Common myeloid progenitor, CD34-positive (primary cell): ENCODE measurements at regions not wholly inside any gene's neighbourhood (a gene's known extent, or its start where the extent isn't known, plus 50 kb on each side); places are given as distances from the start of the nearest gene placed in this dataset.

Experiments used
- CTCF ChIA-PET: fragments of 350-600 bp; sonication (Branson Sonifier 250); formaldehyde crosslinking; loops from one replicate; lab custom pipeline; 2021; ENCODE audit warnings: antibody characterized with exemption; lab: Charles Lee
- POLR2A ChIA-PET: fragments of 350-600 bp; sonication (Branson Sonifier 250); formaldehyde crosslinking; loops from one replicate; lab custom pipeline; 2021; ENCODE audit warnings: antibody characterized with exemption; lab: Charles Lee
- DNase-seq, 3 donors: peaks; one replicate each; pipeline versions ENCODE4 v3.0.0 to v3.0.0-alpha.2; 2013
- H3K27ac ChIP-seq, 2 experiments: 1 replicate in 1 of 2; 2 replicates in 1 of 2; pipeline ENCODE4 v1.7.0; 2013; ENCODE audit warnings: inconsistent platforms in 2 of 2, low read length in 2 of 2, mild to moderate bottlenecking in 2 of 2, low read depth in 1 of 2, moderate library complexity in 1 of 2; ENCODE audit not compliant: severe bottlenecking in 2 of 2, insufficient read depth in 1 of 2, poor library complexity in 1 of 2
- H3K27me3 ChIP-seq, 5 experiments: replicated peaks in 2 of 5; 1 replicate in 3 of 5; 2 replicates in 2 of 5; pipeline versions ENCODE4 v1.6.1 to v1.7.0; 2013; ENCODE audit warnings: low read length in 4 of 5, mild to moderate bottlenecking in 2 of 5, moderate library complexity in 2 of 5, inconsistent platforms in 1 of 5; ENCODE audit not compliant: insufficient read depth in 5 of 5, control insufficient read depth in 4 of 5
- H3K36me3 ChIP-seq, 4 experiments: 1 replicate in 2 of 4; 2 replicates in 2 of 4; pipeline versions ENCODE4 v1.6.1 to v1.7.0; 2013; ENCODE audit warnings: low read length in 3 of 4, control low read depth in 1 of 4, mild to moderate bottlenecking in 1 of 4; ENCODE audit not compliant: control insufficient read depth in 4 of 4, insufficient read depth in 4 of 4
- H3K4me1 ChIP-seq, 4 experiments: 1 replicate in 3 of 4; 2 replicates in 1 of 4; pipeline versions ENCODE4 v1.6.1 to v1.7.1; 2013; ENCODE audit warnings: low read length in 3 of 4, mild to moderate bottlenecking in 3 of 4, control low read depth in 1 of 4, inconsistent platforms in 1 of 4, moderate library complexity in 1 of 4; ENCODE audit not compliant: control insufficient read depth in 4 of 4, insufficient read depth in 4 of 4; ENCODE audit errors: control extremely low read depth in 1 of 4
- H3K4me3 ChIP-seq, 7 experiments: 1 replicate in 4 of 7; 2 replicates in 3 of 7; pipeline versions ENCODE4 v1.5.1 to v1.7.0; 2013; ENCODE audit warnings: mild to moderate bottlenecking in 7 of 7, low read length in 6 of 7, moderate library complexity in 6 of 7, inconsistent platforms in 2 of 7, low read depth in 2 of 7, control low read depth in 1 of 7; ENCODE audit not compliant: insufficient read depth in 4 of 7, control insufficient read depth in 1 of 7; ENCODE audit errors: extremely low read depth in 1 of 7
- H3K9me3 ChIP-seq, 5 experiments: 1 replicate in 4 of 5; 2 replicates in 1 of 5; pipeline versions ENCODE4 v1.6.1 to v1.7.1; 2013; ENCODE audit warnings: low read length in 4 of 5, mild to moderate bottlenecking in 2 of 5, inconsistent platforms in 1 of 5, low read depth in 1 of 5, moderate library complexity in 1 of 5; ENCODE audit not compliant: control insufficient read depth in 4 of 5, insufficient read depth in 2 of 5; ENCODE audit errors: control extremely low read depth in 1 of 5
- WGBS: methylation state at CpG from one replicate; pipeline ENCODE4 v1.1.5; 2013; ENCODE audit not compliant: insufficient coverage; 5-methylcytosine and 5-hydroxymethylcytosine counted together

DNA sequence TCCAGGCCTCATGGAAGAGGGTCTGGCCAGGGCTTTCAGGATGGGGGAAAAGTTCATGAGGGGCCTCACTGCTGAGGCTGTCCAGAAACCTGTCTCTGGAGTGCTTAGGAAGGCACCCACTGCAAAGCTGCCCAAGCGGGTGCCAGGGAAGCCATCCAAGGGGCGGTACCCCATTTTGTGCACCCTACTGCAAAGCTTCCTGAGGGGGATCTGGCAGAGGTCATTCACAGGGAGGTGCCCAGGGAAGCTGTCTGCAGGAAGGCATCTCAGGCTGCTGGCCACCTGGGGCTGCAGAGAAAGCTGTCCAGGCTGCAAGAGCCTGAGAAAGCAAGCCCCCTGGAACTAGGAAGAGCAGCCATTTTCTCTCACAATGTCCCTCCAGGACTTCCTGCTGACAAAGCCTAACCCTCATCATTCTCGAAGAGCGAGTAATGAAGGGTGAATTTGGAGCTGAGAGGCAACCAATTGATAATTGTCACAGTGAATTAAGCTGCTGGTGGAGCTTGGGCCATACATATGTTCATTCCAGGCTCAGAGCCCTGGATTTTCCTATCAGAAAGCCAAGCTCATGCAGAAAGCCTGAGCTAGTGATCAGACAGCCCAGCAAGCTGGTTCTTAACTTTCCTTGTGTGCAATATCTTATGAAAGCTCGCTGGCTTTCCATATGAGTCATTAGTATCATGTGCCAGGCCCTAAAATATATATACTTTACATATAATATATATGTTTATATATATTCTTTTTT is 62.2 kb upstream of the SLC22A16 start:
- Histone ChIP-seq H3K4me3 (no peak overlapping the region), H3K27ac (no peak overlapping the region), H3K36me3 (no peaks in the 10 kb centered on the region), H3K4me1 (peaks cover 6 to 18% (median 15%) of the 10 kb centered on the region in 4 experiments), H3K9me3 (peaks cover 0 to 10% (median 0%) of the 10 kb centered on the region in 5 experiments), H3K27me3 (peaks cover 0 to 3% (median 0%) of the 10 kb centered on the region in 5 experiments)
- 100% methylated on average over 4 of the region's 5 CpGs for WGBS
- CTCF ChIA-PET = interaction anchor here (0.7 to 1.5 kb wide), 6 partner anchors 11 to 490 kb away, joined by 3 to 5 read pairs (median 3); no protein-coding TSS in a partner anchor
- no peak for DNase-seq
- POLR2A ChIA-PET = no interaction called here

DNA sequence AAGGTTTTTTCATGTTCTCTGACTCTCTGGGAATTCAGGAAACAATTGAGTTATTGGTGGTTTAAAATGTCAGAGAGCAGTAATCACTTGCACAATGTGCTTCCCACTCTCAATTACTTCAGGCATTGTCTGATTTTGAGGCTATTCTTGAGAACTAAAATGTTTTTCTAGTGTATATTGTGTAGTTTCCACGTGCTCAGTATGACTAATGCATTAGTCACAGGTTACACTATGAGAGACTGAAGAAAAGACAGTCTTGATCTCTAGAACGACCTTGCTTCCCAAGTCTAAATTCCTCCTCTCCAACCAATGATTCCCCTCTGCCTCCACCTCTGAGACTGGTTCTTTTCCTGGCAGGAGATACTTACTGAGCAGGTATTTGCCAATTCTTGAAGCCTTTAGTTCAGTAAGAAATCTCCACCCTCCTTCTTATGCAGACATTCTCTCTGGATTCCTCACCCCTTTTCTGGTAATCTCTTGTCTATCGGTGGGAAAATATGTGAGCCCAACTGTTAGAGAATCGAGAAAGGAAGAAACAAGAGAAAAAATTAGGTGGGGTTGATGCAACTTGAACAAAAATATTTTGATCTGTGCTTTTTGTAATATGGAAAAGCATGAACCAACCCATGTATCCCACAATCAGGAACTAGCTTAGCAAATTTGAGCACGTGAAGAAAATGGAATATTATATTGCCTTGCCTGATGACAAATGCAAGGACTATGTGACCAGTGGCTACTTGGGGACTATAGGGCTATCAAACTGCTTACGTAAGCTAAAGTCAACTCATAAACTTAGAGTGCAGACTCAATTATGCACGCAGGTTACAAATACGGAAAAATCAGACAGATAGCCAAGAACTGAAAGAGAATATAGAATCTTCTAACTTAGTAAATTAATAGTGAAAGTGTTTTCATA is 61.1 kb upstream of the SLC22A16 start:
- Histone ChIP-seq H3K36me3 (no peaks in the 10 kb centered on the region), H3K27ac (no peak overlapping the region), H3K4me3 (no peak overlapping the region), H3K27me3 (peaks cover 0 to 3% (median 0%) of the 10 kb centered on the region in 5 experiments), H3K9me3 (peaks cover 0 to 10% (median 0%) of the 10 kb centered on the region in 5 experiments), H3K4me1 (peaks cover 6 to 15% (median 11%) of the 10 kb centered on the region in 4 experiments)
- 76% methylated on average over 5 of the region's 8 CpGs for WGBS
- CTCF ChIA-PET = interaction anchor here (0.7 to 1.5 kb wide), 4 partner anchors 10 to 491 kb away, joined by 3 read pairs; no protein-coding TSS in a partner anchor
- peak; percentile 45 to 80 (median 67) for DNase-seq
- POLR2A ChIA-PET = no interaction called here

DNA sequence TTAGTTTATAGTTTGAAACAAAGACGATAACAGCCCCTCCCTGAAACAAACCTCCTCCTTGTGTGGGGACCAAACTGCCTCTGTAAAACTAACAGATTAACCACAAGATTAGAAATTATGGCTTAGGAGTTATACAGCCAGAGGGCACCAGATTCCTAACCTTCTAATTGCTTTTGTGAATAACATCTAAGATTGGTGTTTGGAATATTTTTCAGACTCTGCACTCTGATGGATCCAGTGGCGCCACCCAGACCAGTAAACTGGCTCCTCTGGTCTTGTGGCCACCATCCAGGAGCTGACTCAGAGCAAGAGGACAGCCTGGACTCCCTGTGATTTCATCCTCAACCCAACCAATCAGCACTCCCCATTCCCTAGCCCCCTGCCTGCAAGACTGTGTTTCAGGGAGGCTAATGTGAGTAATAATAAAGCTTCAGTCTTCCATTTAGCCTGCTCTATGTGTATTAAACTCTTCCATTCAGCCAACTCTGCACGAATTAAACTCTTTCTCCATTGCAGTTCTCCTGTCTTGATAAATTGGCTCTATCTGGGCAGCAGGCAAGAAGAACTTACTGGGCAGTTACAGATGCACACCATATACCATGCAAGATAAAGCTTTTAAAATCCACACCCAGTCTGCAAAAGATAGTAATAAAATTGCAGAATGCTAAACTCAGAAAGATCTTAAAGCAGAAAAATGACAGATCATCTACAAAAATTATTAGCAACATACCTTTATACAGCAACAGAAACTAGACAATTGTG is 58.5 kb upstream of the SLC22A16 start:
- H3K27me3 ChIP-seq = peaks cover 0 to 3% (median 0%) of the 10 kb centered on the region in 5 experiments
- no peaks in the 10 kb centered on the region for H3K36me3 ChIP-seq
- CTCF ChIA-PET = interaction anchor here (0.8 to 1.6 kb wide), 3 partner anchors 24 to 476 kb away, joined by 3 to 4 read pairs (median 3); no protein-coding TSS in a partner anchor
- DNase-seq = peak in 2 of 3 donors; percentile 34 to 45
- POLR2A ChIA-PET = interaction anchor here (0.6 kb wide), 1 partner anchor 857 kb away, joined by 3 read pairs; no protein-coding TSS in a partner anchor
- H3K4me1 ChIP-seq = peaks cover 6 to 16% (median 12%) of the 10 kb centered on the region in 4 experiments
- H3K9me3 ChIP-seq = peaks cover 0 to 14% (median 3%) of the 10 kb centered on the region in 5 experiments
- no peak overlapping the region for H3K27ac ChIP-seq
- 100% methylated on average over 2 of the region's 3 CpGs for WGBS
- no peak overlapping the region for H3K4me3 ChIP-seq

DNA sequence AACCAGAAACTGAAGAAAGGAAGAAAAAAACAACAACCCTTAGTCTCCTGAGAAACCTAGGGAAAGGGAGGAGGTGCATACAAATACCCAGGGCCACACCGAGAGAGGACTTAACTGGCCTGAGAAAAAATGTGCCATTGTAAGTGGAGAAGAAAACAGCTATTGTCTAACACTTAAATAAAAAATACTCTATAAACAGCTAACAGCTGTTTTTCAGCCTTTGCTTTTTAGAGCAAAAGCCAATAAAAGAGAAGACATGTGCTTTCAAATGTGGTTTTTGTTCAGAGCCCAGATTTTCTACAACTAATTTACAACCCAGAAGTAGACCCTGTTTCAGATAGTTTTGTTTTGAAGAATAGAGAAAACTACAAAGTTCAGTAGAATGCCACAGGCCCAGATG is 56.0 kb upstream of the SLC22A16 start:
- CTCF ChIA-PET = interaction anchor here (1.4 to 1.7 kb wide), 2 partner anchors 14 to 478 kb away, joined by 4 to 6 read pairs; no protein-coding TSS in a partner anchor
- DNase-seq = no peak
- H3K4me3 ChIP-seq = no peak overlapping the region
- no peak overlapping the region for H3K27ac ChIP-seq
- WGBS = no CpG with 5 or more reads among the region's 1 CpG
- no peaks in the 10 kb centered on the region for H3K36me3 ChIP-seq
- H3K27me3 ChIP-seq = peaks cover 0 to 3% (median 0%) of the 10 kb centered on the region in 5 experiments
- POLR2A ChIA-PET = no interaction called here
- H3K9me3 ChIP-seq = peaks cover 0 to 10% (median 3%) of the 10 kb centered on the region in 5 experiments
- peaks cover 11 to 32% (median 24%) of the 10 kb centered on the region in 4 experiments for H3K4me1 ChIP-seq

DNA sequence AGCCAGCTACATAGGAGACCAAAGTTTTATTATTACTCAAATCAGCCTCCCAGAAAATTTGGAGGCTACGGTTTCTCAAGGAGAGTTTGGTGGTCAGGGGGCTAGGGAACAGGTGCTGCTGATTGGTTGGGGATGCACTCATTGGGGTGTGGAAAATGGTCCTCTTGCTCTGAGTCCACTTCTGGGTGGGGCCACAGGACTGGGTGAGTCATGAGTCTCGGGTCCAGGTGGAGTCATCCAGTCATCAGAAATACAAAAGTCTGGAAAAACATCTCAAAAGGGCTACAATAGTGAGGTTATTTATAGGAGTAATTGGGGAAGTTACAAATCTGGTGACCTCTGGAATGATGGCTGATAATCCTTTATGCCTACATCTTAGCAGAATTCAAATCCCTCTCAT is 54.3 kb upstream of the SLC22A16 start:
- H3K4me1 ChIP-seq = peaks cover 10 to 27% (median 21%) of the 10 kb centered on the region in 4 experiments
- WGBS = 100% methylated on average over 2 of the region's 2 CpGs
- H3K27me3 ChIP-seq = no peaks in the 10 kb centered on the region
- DNase-seq = peak in 1 of 3 donors; percentile 32
- H3K4me3 ChIP-seq = no peak overlapping the region
- no peak overlapping the region for H3K27ac ChIP-seq
- POLR2A ChIA-PET = no interaction called here
- CTCF ChIA-PET = no interaction called here
- H3K9me3 ChIP-seq = peaks cover 0 to 10% (median 3%) of the 10 kb centered on the region in 5 experiments
- no peaks in the 10 kb centered on the region for H3K36me3 ChIP-seq

DNA sequence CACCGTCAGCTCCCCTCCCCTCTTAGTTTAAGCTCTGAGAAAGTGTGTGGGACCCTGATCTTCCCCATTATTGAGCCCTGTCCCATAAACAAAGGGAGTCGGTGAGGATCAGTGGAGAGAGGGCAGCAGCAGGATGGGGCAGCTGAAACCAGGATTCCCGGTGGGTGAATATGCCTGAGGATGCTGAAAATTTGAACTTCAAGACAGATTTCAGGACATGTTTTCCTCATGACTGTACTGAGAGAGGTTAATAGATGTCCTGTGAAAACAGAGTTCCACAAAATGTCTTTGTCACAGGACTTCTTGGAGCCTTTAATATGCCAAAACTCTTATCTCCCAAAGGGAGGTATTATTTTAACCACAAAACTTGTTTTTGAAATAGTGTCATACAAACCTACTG is 53.5 kb upstream of the SLC22A16 start:
- CTCF ChIA-PET = interaction anchor here (0.6 to 4.6 kb wide), 10 partner anchors 19 to 475 kb away, joined by 3 to 32 read pairs (median 3); no protein-coding TSS in a partner anchor
- Histone ChIP-seq H3K27me3 (no peaks in the 10 kb centered on the region), H3K36me3 (no peaks in the 10 kb centered on the region), H3K27ac (no peak overlapping the region), H3K4me3 (peak overlapping the region in 1 of 7 experiments; percentile 22), H3K9me3 (peaks cover 0 to 7% (median 3%) of the 10 kb centered on the region in 5 experiments), H3K4me1 (peaks cover 10 to 26% (median 20%) of the 10 kb centered on the region in 4 experiments)
- POLR2A ChIA-PET = interaction anchor here (0.6 kb wide), 1 partner anchor 452 kb away, joined by 3 read pairs; the partner anchor contains the start of gene RPF2
- 100% methylated on average over 2 of the region's 3 CpGs for WGBS
- no peak for DNase-seq
